Stimulated activated CD8-positive, alpha-beta memory T cell treated with anti-CD3 and anti-CD28 coated beads, Interleukin-4, amount 100 ng/mL, for 24 hours (primary cell): ENCODE measurements at regions not wholly inside any gene's neighbourhood (a gene's known extent, or its start where the extent isn't known, plus 50 kb on each side); places are given as distances from the start of the nearest gene placed in this dataset.

Experiments
- DNase-seq: peaks from one replicate; pipeline ENCODE4 v3.0.0-alpha.2; 2020; ENCODE audit warnings: low read depth

- no peak for DNase-seq
Observed at GRCh38 chr3:10583798-10584708, 78.7 kb upstream of the ATP2B2 start.

GRCh38 chr3:10585945-10586344 is 80.6 kb upstream of the ATP2B2 start:
- DNase-seq = no peak

GRCh38 chr3:10594915-10595314 is 89.5 kb upstream of the ATP2B2 start:
- no peak for DNase-seq

GRCh38 chr3:10596746-10597448 is 91.5 kb upstream of the ATP2B2 start:
- no peak for DNase-seq

GRCh38 chr3:10597733-10598132 is 92.3 kb upstream of the ATP2B2 start:
- no peak for DNase-seq

- DNase-seq = no peak
Observed at GRCh38 chr3:10599017-10599416, 93.6 kb upstream of the ATP2B2 start.

- DNase-seq = no peak
Observed at GRCh38 chr3:10599444-10599843, 94.1 kb upstream of the ATP2B2 start.

GRCh38 chr3:10600296-10600714 is 94.9 kb upstream of the ATP2B2 start:
- DNase-seq = no peak

- no peak for DNase-seq
Observed at GRCh38 chr3:10600726-10601125, 95.3 kb upstream of the ATP2B2 start.

- DNase-seq = no peak
Observed at GRCh38 chr3:10601151-10601856, 95.9 kb upstream of the ATP2B2 start.

- DNase-seq = no peak
Observed at GRCh38 chr3:10601857-10602230, 96.5 kb upstream of the ATP2B2 start.

- no peak for DNase-seq
Observed at GRCh38 chr3:10602271-10602670, 96.9 kb upstream of the ATP2B2 start.

GRCh38 chr3:10602769-10603768 is 97.7 kb upstream of the ATP2B2 start:
- DNase-seq = peak; percentile 38

GRCh38 chr3:10609134-10609533 is 103.7 kb upstream of the ATP2B2 start:
- DNase-seq = no peak

- no peak for DNase-seq
Observed at GRCh38 chr3:10614168-10614567, 108.8 kb upstream of the ATP2B2 start.

- no peak for DNase-seq
Observed at GRCh38 chr3:10615715-10616114, 110.3 kb upstream of the ATP2B2 start.

- DNase-seq = no peak
Observed at GRCh38 chr3:10616321-10616720, 110.9 kb upstream of the ATP2B2 start.

GRCh38 chr3:10619989-10620832 is 114.8 kb upstream of the ATP2B2 start:
- DNase-seq = no peak

GRCh38 chr3:10620833-10621082 is 115.4 kb upstream of the ATP2B2 start:
- no peak for DNase-seq

- no peak for DNase-seq
Observed at GRCh38 chr3:10623578-10624275, 118.3 kb upstream of the ATP2B2 start.
